ENCODE measurements at regions not wholly inside any gene's neighbourhood (a gene's known extent, or its start where the extent isn't known, plus 50 kb on each side); places are given as distances from the start of the nearest gene placed in this dataset.

GRCh38 chr4:79206660-79207059 lies 119.2 kb downstream of the NAA11 start:
- TF ChIP-seq POLR2A (IDR thresholded peaks at IDR 0.05) (no peak), CTCF (IDR thresholded peaks at IDR 0.05) (no peak)

Measured in esophagus squamous epithelium (tissue), 4 donors.